Stimulated activated naive CD8-positive, alpha-beta T cell treated with anti-CD3 and anti-CD28 coated beads, Interleukin-15, Interleukin-2, amounts not matched to agents 100 ng/mL and 50 ng/mL, for 24 hours (primary cell): ENCODE measurements at regions not wholly inside any gene's neighbourhood (a gene's known extent, or its start where the extent isn't known, plus 50 kb on each side); places are given as distances from the start of the nearest gene placed in this dataset.

Source experiments
- H3K27ac Mint-ChIP-seq: one replicate; pipeline ENCODE4 v1.8.0; 2021; ENCODE audit warnings: mild to moderate bottlenecking, mixed read lengths
- H3K27me3 Mint-ChIP-seq: one replicate; pipeline ENCODE4 v1.8.0; 2021; ENCODE audit warnings: mixed read lengths
- H3K36me3 Mint-ChIP-seq: one replicate; pipeline ENCODE4 v1.8.0; 2021; ENCODE audit warnings: low read depth, mixed read lengths
- H3K4me1 Mint-ChIP-seq: one replicate; pipeline ENCODE4 v1.8.0; 2021; ENCODE audit warnings: low read depth, mixed read lengths
- H3K4me3 Mint-ChIP-seq: one replicate; pipeline ENCODE4 v1.8.0; 2021; ENCODE audit warnings: mild to moderate bottlenecking, mixed read lengths
- H3K9me3 Mint-ChIP-seq: one replicate; pipeline ENCODE4 v1.8.0; 2021; ENCODE audit warnings: mixed read lengths

- Mint-ChIP-seq H3K27me3 (peaks cover 8% of the 10 kb centered on the region), H3K4me1 (peaks cover 13% of the 10 kb centered on the region), H3K36me3 (no peaks in the 10 kb centered on the region), H3K27ac (no peak overlapping the region), H3K4me3 (no peak overlapping the region), H3K9me3 (no peaks in the 10 kb centered on the region)
Observed at GRCh38 chr18:78405763-78406162, 573.9 kb upstream of the SALL3 start.

- H3K4me1 Mint-ChIP-seq: peaks cover 13% of the 10 kb centered on the region
- H3K36me3 Mint-ChIP-seq: no peaks in the 10 kb centered on the region
- no peak overlapping the region for H3K4me3 Mint-ChIP-seq
- H3K27me3 Mint-ChIP-seq: peaks cover 8% of the 10 kb centered on the region
- no peak overlapping the region for H3K27ac Mint-ChIP-seq
- H3K9me3 Mint-ChIP-seq: no peaks in the 10 kb centered on the region
Observed at GRCh38 chr18:78406743-78407465, 572.7 kb upstream of the SALL3 start.

GRCh38 chr18:78407466-78407844 lies 572.2 kb upstream of the SALL3 start:
- no peaks in the 10 kb centered on the region for H3K9me3 Mint-ChIP-seq
- H3K4me1 Mint-ChIP-seq: peaks cover 13% of the 10 kb centered on the region
- H3K4me3 Mint-ChIP-seq: no peak overlapping the region
- H3K36me3 Mint-ChIP-seq: no peaks in the 10 kb centered on the region
- H3K27me3 Mint-ChIP-seq: peaks cover 8% of the 10 kb centered on the region
- H3K27ac Mint-ChIP-seq: no peak overlapping the region

GRCh38 chr18:78408623-78409022 lies 571.0 kb upstream of the SALL3 start:
- Mint-ChIP-seq H3K4me1 (peaks cover 13% of the 10 kb centered on the region), H3K27me3 (peaks cover 8% of the 10 kb centered on the region), H3K4me3 (no peak overlapping the region), H3K9me3 (no peaks in the 10 kb centered on the region), H3K27ac (no peak overlapping the region), H3K36me3 (no peaks in the 10 kb centered on the region)

- no peaks in the 10 kb centered on the region for H3K9me3 Mint-ChIP-seq
- no peak overlapping the region for H3K27ac Mint-ChIP-seq
- no peaks in the 10 kb centered on the region for H3K36me3 Mint-ChIP-seq
- peaks cover 8% of the 10 kb centered on the region for H3K27me3 Mint-ChIP-seq
- no peak overlapping the region for H3K4me3 Mint-ChIP-seq
- peaks cover 13% of the 10 kb centered on the region for H3K4me1 Mint-ChIP-seq
Observed at GRCh38 chr18:78410094-78410786, 569.4 kb upstream of the SALL3 start.

GRCh38 chr18:78411539-78411938 lies 568.1 kb upstream of the SALL3 start:
- Mint-ChIP-seq H3K4me1 (peaks cover 13% of the 10 kb centered on the region), H3K27me3 (peaks cover 8% of the 10 kb centered on the region), H3K4me3 (no peak overlapping the region), H3K27ac (no peak overlapping the region), H3K36me3 (no peaks in the 10 kb centered on the region), H3K9me3 (no peaks in the 10 kb centered on the region)

GRCh38 chr18:78414302-78414701 lies 565.3 kb upstream of the SALL3 start:
- H3K9me3 Mint-ChIP-seq: no peaks in the 10 kb centered on the region

GRCh38 chr18:78416853-78417252 lies 562.8 kb upstream of the SALL3 start:
- Mint-ChIP-seq H3K27ac (no peak overlapping the region), H3K36me3 (no peaks in the 10 kb centered on the region), H3K27me3 (no peaks in the 10 kb centered on the region), H3K4me1 (no peaks in the 10 kb centered on the region), H3K9me3 (no peaks in the 10 kb centered on the region), H3K4me3 (no peak overlapping the region)

More at GRCh38 chr18:78414302-78414701, 565.3 kb upstream of the SALL3 start:
- Mint-ChIP-seq H3K27me3 (no peaks in the 10 kb centered on the region), H3K36me3 (no peaks in the 10 kb centered on the region), H3K4me3 (no peak overlapping the region), H3K4me1 (no peaks in the 10 kb centered on the region), H3K27ac (no peak overlapping the region)

- no peaks in the 10 kb centered on the region for H3K36me3 Mint-ChIP-seq
- no peak overlapping the region for H3K27ac Mint-ChIP-seq
- no peak overlapping the region for H3K4me3 Mint-ChIP-seq
- H3K4me1 Mint-ChIP-seq: no peaks in the 10 kb centered on the region
- no peaks in the 10 kb centered on the region for H3K9me3 Mint-ChIP-seq
- no peaks in the 10 kb centered on the region for H3K27me3 Mint-ChIP-seq
Observed at GRCh38 chr18:78418379-78418778, 561.2 kb upstream of the SALL3 start.

GRCh38 chr18:78419171-78419570 lies 560.4 kb upstream of the SALL3 start:
- H3K4me3 Mint-ChIP-seq: no peak overlapping the region
- H3K27me3 Mint-ChIP-seq: no peaks in the 10 kb centered on the region
- H3K36me3 Mint-ChIP-seq: no peaks in the 10 kb centered on the region
- no peaks in the 10 kb centered on the region for H3K9me3 Mint-ChIP-seq
- no peak overlapping the region for H3K27ac Mint-ChIP-seq
- H3K4me1 Mint-ChIP-seq: no peaks in the 10 kb centered on the region

- H3K27ac Mint-ChIP-seq: no peak overlapping the region
- H3K4me1 Mint-ChIP-seq: no peaks in the 10 kb centered on the region
- H3K27me3 Mint-ChIP-seq: no peaks in the 10 kb centered on the region
- H3K9me3 Mint-ChIP-seq: no peaks in the 10 kb centered on the region
- H3K4me3 Mint-ChIP-seq: no peak overlapping the region
- H3K36me3 Mint-ChIP-seq: no peaks in the 10 kb centered on the region
Observed at GRCh38 chr18:78420116-78420515, 559.5 kb upstream of the SALL3 start.

GRCh38 chr18:78421392-78421791 lies 558.2 kb upstream of the SALL3 start:
- H3K9me3 Mint-ChIP-seq: no peaks in the 10 kb centered on the region

GRCh38 chr18:78422336-78422735 lies 557.3 kb upstream of the SALL3 start:
- Mint-ChIP-seq H3K27me3 (no peaks in the 10 kb centered on the region), H3K36me3 (no peaks in the 10 kb centered on the region), H3K4me1 (no peaks in the 10 kb centered on the region), H3K9me3 (no peaks in the 10 kb centered on the region), H3K27ac (no peak overlapping the region), H3K4me3 (no peak overlapping the region)

More at GRCh38 chr18:78421392-78421791, 558.2 kb upstream of the SALL3 start:
- H3K4me1 Mint-ChIP-seq: no peaks in the 10 kb centered on the region
- no peak overlapping the region for H3K27ac Mint-ChIP-seq
- H3K4me3 Mint-ChIP-seq: no peak overlapping the region
- no peaks in the 10 kb centered on the region for H3K27me3 Mint-ChIP-seq
- no peaks in the 10 kb centered on the region for H3K36me3 Mint-ChIP-seq

GRCh38 chr18:78423811-78424210 lies 555.8 kb upstream of the SALL3 start:
- no peaks in the 10 kb centered on the region for H3K4me1 Mint-ChIP-seq
- no peaks in the 10 kb centered on the region for H3K36me3 Mint-ChIP-seq
- H3K4me3 Mint-ChIP-seq: no peak overlapping the region
- H3K27me3 Mint-ChIP-seq: no peaks in the 10 kb centered on the region
- no peak overlapping the region for H3K27ac Mint-ChIP-seq
- H3K9me3 Mint-ChIP-seq: no peaks in the 10 kb centered on the region

GRCh38 chr18:78424403-78425018 lies 555.1 kb upstream of the SALL3 start:
- Mint-ChIP-seq H3K4me1 (no peaks in the 10 kb centered on the region), H3K36me3 (no peaks in the 10 kb centered on the region), H3K4me3 (no peak overlapping the region), H3K27me3 (no peaks in the 10 kb centered on the region), H3K9me3 (no peaks in the 10 kb centered on the region), H3K27ac (no peak overlapping the region)
